Nephron (organoid): ENCODE measurements at regions not wholly inside any gene's neighbourhood (a gene's known extent, or its start where the extent isn't known, plus 50 kb on each side); places are given as distances from the start of the nearest gene placed in this dataset.
A peak's percentile ranks its signal among the peaks of the same experiment; 100 is the strongest.

Source experiments
- H3K27ac Mint-ChIP-seq, 3 experiments: 2 replicates each; pipeline ENCODE4 v1.8.0; 2020; ENCODE audit warnings: mixed read lengths in 3 of 3, mild to moderate bottlenecking in 2 of 3, moderate library complexity in 1 of 3
- H3K27me3 Mint-ChIP-seq: 2 replicates; pipeline ENCODE4 v1.8.0; 2021; ENCODE audit warnings: low read depth, mild to moderate bottlenecking, moderate library complexity, mixed read lengths
- H3K36me3 Mint-ChIP-seq: 2 replicates; pipeline ENCODE4 v1.8.0; 2020; ENCODE audit warnings: low read depth, mixed read lengths
- H3K4me1 Mint-ChIP-seq: 2 replicates; pipeline ENCODE4 v1.8.0; 2020; ENCODE audit warnings: mixed read lengths
- H3K4me3 Mint-ChIP-seq, 3 experiments: 2 replicates each; pipeline ENCODE4 v1.8.0; 2020; ENCODE audit warnings: mild to moderate bottlenecking in 3 of 3, mixed read lengths in 3 of 3, moderate library complexity in 2 of 3
- H3K9me3 Mint-ChIP-seq: 2 replicates; pipeline ENCODE4 v1.8.0; 2020; ENCODE audit warnings: mixed read lengths
- TF ChIP-seq, protein P1 (sequence below), 3 experiments: fragments of 200-600 bp; sonication (generic); IDR thresholded peaks; one replicate each; pipeline ENCODE4 v1.5.0; 2021; ENCODE audit warnings: antibody characterized with exemption in 3 of 3; ENCODE audit not compliant: unreplicated experiment in 3 of 3

- H3K9me3 Mint-ChIP-seq: no peaks in the 10 kb centered on the region
- no peaks in the 10 kb centered on the region for H3K36me3 Mint-ChIP-seq
- TF ChIP-seq, protein P1, sequence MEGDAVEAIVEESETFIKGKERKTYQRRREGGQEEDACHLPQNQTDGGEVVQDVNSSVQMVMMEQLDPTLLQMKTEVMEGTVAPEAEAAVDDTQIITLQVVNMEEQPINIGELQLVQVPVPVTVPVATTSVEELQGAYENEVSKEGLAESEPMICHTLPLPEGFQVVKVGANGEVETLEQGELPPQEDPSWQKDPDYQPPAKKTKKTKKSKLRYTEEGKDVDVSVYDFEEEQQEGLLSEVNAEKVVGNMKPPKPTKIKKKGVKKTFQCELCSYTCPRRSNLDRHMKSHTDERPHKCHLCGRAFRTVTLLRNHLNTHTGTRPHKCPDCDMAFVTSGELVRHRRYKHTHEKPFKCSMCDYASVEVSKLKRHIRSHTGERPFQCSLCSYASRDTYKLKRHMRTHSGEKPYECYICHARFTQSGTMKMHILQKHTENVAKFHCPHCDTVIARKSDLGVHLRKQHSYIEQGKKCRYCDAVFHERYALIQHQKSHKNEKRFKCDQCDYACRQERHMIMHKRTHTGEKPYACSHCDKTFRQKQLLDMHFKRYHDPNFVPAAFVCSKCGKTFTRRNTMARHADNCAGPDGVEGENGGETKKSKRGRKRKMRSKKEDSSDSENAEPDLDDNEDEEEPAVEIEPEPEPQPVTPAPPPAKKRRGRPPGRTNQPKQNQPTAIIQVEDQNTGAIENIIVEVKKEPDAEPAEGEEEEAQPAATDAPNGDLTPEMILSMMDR (IDR thresholded peaks at IDR 0.05; ENCODE audit: unreplicated experiment in 3 of 3): no peak
- H3K27me3 Mint-ChIP-seq: peaks cover 4% of the 10 kb centered on the region
- H3K4me3 Mint-ChIP-seq: no peak overlapping the region
- H3K27ac Mint-ChIP-seq: peak overlapping the region in 2 of 3 experiments; percentile 91 to 96
- peaks cover 65% of the 10 kb centered on the region for H3K4me1 Mint-ChIP-seq
These were observed 308.3 kb upstream of the CDH5 start for GRCh38 chr16:66058172-66058691.

DNA sequence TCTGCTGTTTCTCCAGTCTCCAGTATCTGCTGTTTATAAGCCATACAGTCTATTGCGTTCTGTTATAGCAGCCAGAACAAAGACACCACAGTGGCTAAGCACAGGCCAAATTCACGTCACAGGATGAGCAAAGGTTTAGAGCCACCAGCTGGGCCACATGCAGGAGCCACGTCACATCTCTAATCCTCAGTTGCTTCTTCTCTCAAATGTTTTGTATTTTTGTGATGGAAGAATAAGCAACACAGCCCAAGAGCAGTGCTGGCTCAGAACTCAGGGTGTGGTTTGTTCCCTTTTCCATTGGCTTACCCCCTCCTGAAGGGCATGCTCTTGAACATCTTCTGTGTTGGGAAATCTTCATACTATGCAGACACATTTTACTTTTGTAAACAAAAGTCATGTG is 309.4 kb upstream of the CDH5 start:
- Mint-ChIP-seq H3K27ac (peak overlapping the region in 1 of 3 experiments; percentile 23), H3K4me3 (no peak overlapping the region), H3K4me1 (peaks cover 54% of the 10 kb centered on the region), H3K9me3 (no peaks in the 10 kb centered on the region), H3K36me3 (no peaks in the 10 kb centered on the region), H3K27me3 (peaks cover 4% of the 10 kb centered on the region)
- TF ChIP-seq, protein P1 (IDR thresholded peaks at IDR 0.05; ENCODE audit: unreplicated experiment in 3 of 3): no peak

GRCh38 chr16:66054095-66054494 is 312.4 kb upstream of the CDH5 start:
- Mint-ChIP-seq H3K4me3 (no peak overlapping the region), H3K9me3 (no peaks in the 10 kb centered on the region)

DNA sequence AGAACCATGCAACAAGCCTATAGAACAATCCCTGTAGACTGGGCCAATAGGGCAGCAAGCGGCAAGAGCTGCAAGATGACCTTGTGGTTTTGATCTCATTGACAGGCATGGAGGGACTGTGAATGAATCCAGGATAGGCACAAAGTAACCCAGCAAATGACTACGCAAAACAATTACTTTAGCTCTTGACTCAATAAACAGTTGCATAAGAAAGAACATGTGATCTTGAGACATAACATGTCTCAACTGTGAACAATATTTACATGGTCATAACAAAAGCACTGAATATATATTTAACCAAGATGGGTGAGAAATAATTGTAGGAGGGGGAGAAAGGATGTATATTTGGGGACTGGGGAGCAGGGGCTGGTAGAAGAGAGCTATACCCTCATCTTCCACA is 313.7 kb upstream of the CDH5 start:
- H3K36me3 Mint-ChIP-seq: no peaks in the 10 kb centered on the region
- peaks cover 20% of the 10 kb centered on the region for H3K4me1 Mint-ChIP-seq
- peaks cover 4% of the 10 kb centered on the region for H3K9me3 Mint-ChIP-seq
- peaks cover 7% of the 10 kb centered on the region for H3K27me3 Mint-ChIP-seq
- TF ChIP-seq, protein P1 (IDR thresholded peaks at IDR 0.05; ENCODE audit: unreplicated experiment in 3 of 3): no peak
- no peak overlapping the region for H3K27ac Mint-ChIP-seq
- no peak overlapping the region for H3K4me3 Mint-ChIP-seq

More at GRCh38 chr16:66054095-66054494, 312.4 kb upstream of the CDH5 start:
- no peak overlapping the region for H3K27ac Mint-ChIP-seq
- H3K36me3 Mint-ChIP-seq: no peaks in the 10 kb centered on the region
- H3K4me1 Mint-ChIP-seq: peaks cover 34% of the 10 kb centered on the region
- TF ChIP-seq, protein P1 (IDR thresholded peaks at IDR 0.05; ENCODE audit: unreplicated experiment in 3 of 3): no peak
- peaks cover 7% of the 10 kb centered on the region for H3K27me3 Mint-ChIP-seq

GRCh38 chr16:66050991-66051390 is 315.5 kb upstream of the CDH5 start:
- H3K4me1 Mint-ChIP-seq: peaks cover 18% of the 10 kb centered on the region
- no peak overlapping the region for H3K4me3 Mint-ChIP-seq
- TF ChIP-seq, protein P1 (IDR thresholded peaks at IDR 0.05; ENCODE audit: unreplicated experiment in 3 of 3): no peak
- no peaks in the 10 kb centered on the region for H3K36me3 Mint-ChIP-seq
- peak overlapping the region in 2 of 3 experiments; percentile 2 to 34 for H3K27ac Mint-ChIP-seq
- H3K9me3 Mint-ChIP-seq: peaks cover 8% of the 10 kb centered on the region
- H3K27me3 Mint-ChIP-seq: peaks cover 7% of the 10 kb centered on the region

DNA sequence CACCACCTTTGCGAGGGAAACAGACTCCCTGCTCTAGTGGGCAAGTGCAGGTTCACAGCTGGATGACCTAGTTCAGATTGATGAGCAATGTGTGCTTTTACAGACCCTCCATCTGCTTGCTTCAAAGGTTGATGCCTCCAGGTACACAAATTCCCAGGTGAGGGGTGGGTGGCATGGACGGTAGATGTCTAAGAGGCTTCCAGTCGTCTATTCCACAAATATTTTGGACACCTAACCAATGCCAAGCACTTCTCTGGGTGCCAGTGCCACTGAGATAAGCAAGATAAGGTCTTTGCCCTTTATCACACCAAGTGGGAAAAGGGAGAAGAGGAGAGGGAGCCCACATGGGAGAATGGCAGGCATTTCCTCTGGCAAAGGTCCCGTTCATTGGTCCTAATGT is 316.6 kb upstream of the CDH5 start:
- Mint-ChIP-seq H3K27me3 (peaks cover 7% of the 10 kb centered on the region), H3K27ac (no peak overlapping the region), H3K4me1 (peaks cover 10% of the 10 kb centered on the region), H3K9me3 (peaks cover 12% of the 10 kb centered on the region), H3K36me3 (no peaks in the 10 kb centered on the region), H3K4me3 (no peak overlapping the region)
- TF ChIP-seq, protein P1 (IDR thresholded peaks at IDR 0.05; ENCODE audit: unreplicated experiment in 3 of 3): no peak
